Skeletal muscle tissue (tissue), 3 donors: ENCODE measurements at regions not wholly inside any gene's neighbourhood (a gene's known extent, or its start where the extent isn't known, plus 50 kb on each side); places are given as distances from the start of the nearest gene placed in this dataset.

Source experiments
- H3K27ac ChIP-seq: one replicate; pipeline ENCODE4 v1.7.0; 2013; ENCODE audit warnings: mild to moderate bottlenecking, low read depth, low read length, inconsistent platforms
- H3K27me3 ChIP-seq, 3 donors: one replicate each; pipeline ENCODE4 v1.7.0; 2013; ENCODE audit warnings: low read length in 3 of 3; ENCODE audit not compliant: control insufficient read depth in 3 of 3, insufficient read depth in 3 of 3
- H3K36me3 ChIP-seq, 3 donors: one replicate each; pipeline ENCODE4 v1.7.0; 2013; ENCODE audit warnings: low read length in 3 of 3; ENCODE audit not compliant: control insufficient read depth in 3 of 3, insufficient read depth in 3 of 3
- H3K4me1 ChIP-seq, 3 donors: one replicate each; pipeline ENCODE4 v1.7.0; 2013; ENCODE audit warnings: low read length in 3 of 3, mild to moderate bottlenecking in 3 of 3; ENCODE audit not compliant: control insufficient read depth in 3 of 3, insufficient read depth in 3 of 3
- H3K4me3 ChIP-seq, 3 donors: one replicate each; pipeline ENCODE4 v1.7.0; 2013; ENCODE audit warnings: low read length in 3 of 3
- H3K9ac ChIP-seq, 3 donors: one replicate each; pipeline ENCODE4 v1.7.0; 2013; ENCODE audit warnings: low read length in 3 of 3, mild to moderate bottlenecking in 3 of 3, moderate library complexity in 2 of 3, low read depth in 1 of 3
- H3K9me3 ChIP-seq, 3 donors: one replicate each; pipeline ENCODE4 v1.7.0; 2013; ENCODE audit warnings: low read length in 3 of 3; ENCODE audit not compliant: control insufficient read depth in 3 of 3
- donor health status: Osteomylitis.

DNA sequence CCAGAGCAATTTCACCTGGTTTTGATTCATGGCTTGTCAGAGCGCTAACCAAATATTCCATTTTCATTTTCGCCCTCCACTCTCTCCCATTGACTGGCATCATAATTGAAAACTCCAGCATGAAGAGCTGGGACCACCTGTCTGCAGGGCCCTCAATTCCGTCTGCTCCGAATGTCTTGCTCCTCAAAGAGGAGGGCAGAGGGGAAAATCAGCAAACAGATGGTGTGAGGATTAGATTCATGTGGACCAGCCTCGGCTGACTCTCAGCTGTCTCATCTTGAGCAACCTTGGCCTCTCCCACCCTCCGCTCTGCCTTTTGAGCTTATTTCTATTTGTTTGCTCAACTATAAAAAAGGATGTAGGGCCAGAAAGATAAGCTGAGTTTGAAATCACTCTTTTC lies 512.2 kb upstream of the PPP2R3A start:
- Histone ChIP-seq H3K4me1 (no peaks in the 10 kb centered on the region), H3K9ac (no peak overlapping the region), H3K27me3 (peaks cover 2 to 10% (median 5%) of the 10 kb centered on the region in 3 donors), H3K9me3 (no peaks in the 10 kb centered on the region), H3K4me3 (no peak overlapping the region), H3K27ac (no peak overlapping the region), H3K36me3 (no peaks in the 10 kb centered on the region)

DNA sequence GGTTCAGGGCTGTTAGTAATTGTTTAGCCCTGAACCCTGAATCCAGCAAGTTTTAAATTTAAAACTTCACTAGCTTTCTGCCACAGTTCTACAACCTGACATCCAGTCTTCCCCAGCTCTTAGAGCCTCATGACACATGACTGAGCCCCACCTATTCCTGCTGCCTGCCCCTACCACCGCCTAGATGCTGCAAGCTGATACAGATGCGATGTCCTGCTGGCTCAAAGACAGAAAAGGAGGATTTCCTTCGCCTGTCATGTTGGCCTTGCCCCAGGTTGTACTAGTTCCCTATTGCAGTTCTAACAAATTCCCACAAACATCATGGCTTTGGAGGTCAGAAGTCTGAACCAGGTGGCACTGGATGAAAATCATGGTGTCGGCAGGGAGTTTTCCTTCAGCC lies 510.6 kb upstream of the PPP2R3A start:
- Histone ChIP-seq H3K9ac (no peak overlapping the region), H3K36me3 (no peaks in the 10 kb centered on the region), H3K9me3 (no peaks in the 10 kb centered on the region), H3K4me3 (no peak overlapping the region), H3K27ac (no peak overlapping the region), H3K4me1 (no peaks in the 10 kb centered on the region), H3K27me3 (peaks cover 3 to 7% (median 5%) of the 10 kb centered on the region in 3 donors)

GRCh38 chr3:135456108-135456790 lies 509.3 kb upstream of the PPP2R3A start:
- no peaks in the 10 kb centered on the region for H3K36me3 ChIP-seq
- H3K9ac ChIP-seq: no peak overlapping the region
- no peaks in the 10 kb centered on the region for H3K9me3 ChIP-seq
- H3K27me3 ChIP-seq: peaks cover 3 to 7% (median 5%) of the 10 kb centered on the region in 3 donors
- H3K27ac ChIP-seq: no peak overlapping the region
- H3K4me1 ChIP-seq: no peaks in the 10 kb centered on the region
- no peak overlapping the region for H3K4me3 ChIP-seq

DNA sequence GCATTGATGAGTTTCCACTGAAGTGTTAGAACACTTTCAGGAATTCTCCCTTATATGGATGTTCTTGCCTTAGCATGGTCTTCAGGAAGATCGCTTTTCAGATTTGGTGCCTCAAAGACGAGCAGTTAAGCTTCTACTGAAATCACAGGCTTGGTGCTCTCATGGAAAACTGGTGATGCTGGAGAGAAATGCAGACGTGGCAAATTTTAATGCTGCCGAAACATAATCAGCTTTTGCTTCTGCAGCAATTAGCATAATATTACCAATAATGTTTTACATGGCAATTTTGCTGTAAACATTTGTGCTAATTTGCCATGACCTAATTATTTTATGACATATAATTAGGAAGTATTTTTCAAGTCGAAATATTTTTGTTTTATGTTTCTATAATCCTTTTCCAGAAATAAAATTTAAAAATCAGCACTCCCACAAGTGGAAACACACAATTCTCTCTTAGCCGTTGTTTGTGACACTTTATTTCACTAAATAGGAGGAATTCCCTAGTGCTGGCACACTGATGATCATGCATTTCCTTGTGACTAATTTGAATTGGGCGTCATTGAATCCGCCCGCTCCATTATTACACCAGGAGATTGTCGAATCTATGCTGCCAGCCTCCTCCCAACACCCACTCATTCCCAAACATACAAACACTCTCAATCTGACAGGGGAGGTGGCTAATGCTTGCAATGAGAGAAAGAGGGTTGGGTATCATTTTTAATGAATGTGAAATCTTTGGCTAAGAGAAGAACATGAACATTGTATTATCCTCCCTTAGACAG lies 506.8 kb upstream of the PPP2R3A start:
- no peak overlapping the region for H3K9ac ChIP-seq
- no peaks in the 10 kb centered on the region for H3K4me1 ChIP-seq
- H3K9me3 ChIP-seq: no peaks in the 10 kb centered on the region
- H3K27ac ChIP-seq: no peak overlapping the region
- no peaks in the 10 kb centered on the region for H3K36me3 ChIP-seq
- H3K27me3 ChIP-seq: peaks cover 3 to 7% (median 5%) of the 10 kb centered on the region in 3 donors
- no peak overlapping the region for H3K4me3 ChIP-seq

- Histone ChIP-seq H3K4me3 (no peak overlapping the region), H3K36me3 (no peaks in the 10 kb centered on the region), H3K27me3 (peaks cover 3 to 5% (median 4%) of the 10 kb centered on the region in 3 donors), H3K9ac (no peak overlapping the region), H3K9me3 (no peaks in the 10 kb centered on the region), H3K27ac (no peak overlapping the region), H3K4me1 (no peaks in the 10 kb centered on the region)
Observed at GRCh38 chr3:135460273-135460672, 505.3 kb upstream of the PPP2R3A start.

- Histone ChIP-seq H3K9me3 (peaks cover 0 to under 1% (median 0%) of the 10 kb centered on the region in 3 donors), H3K4me3 (no peak overlapping the region), H3K9ac (no peak overlapping the region), H3K27me3 (no peaks in the 10 kb centered on the region), H3K36me3 (no peaks in the 10 kb centered on the region), H3K4me1 (no peaks in the 10 kb centered on the region), H3K27ac (no peak overlapping the region)
Observed at GRCh38 chr3:135471911-135472310, 493.6 kb upstream of the PPP2R3A start.

GRCh38 chr3:135473449-135473848 lies 492.1 kb upstream of the PPP2R3A start:
- H3K4me1 ChIP-seq: no peaks in the 10 kb centered on the region
- H3K4me3 ChIP-seq: no peak overlapping the region
- H3K9ac ChIP-seq: no peak overlapping the region
- H3K27ac ChIP-seq: no peak overlapping the region
- no peaks in the 10 kb centered on the region for H3K36me3 ChIP-seq
- H3K27me3 ChIP-seq: no peaks in the 10 kb centered on the region
- H3K9me3 ChIP-seq: no peaks in the 10 kb centered on the region

GRCh38 chr3:135487261-135487660 lies 478.3 kb upstream of the PPP2R3A start:
- Histone ChIP-seq H3K27ac (no peak overlapping the region), H3K36me3 (no peaks in the 10 kb centered on the region), H3K4me3 (no peak overlapping the region), H3K9ac (no peak overlapping the region), H3K9me3 (no peaks in the 10 kb centered on the region), H3K4me1 (peaks cover 0 to 2% (median 0%) of the 10 kb centered on the region in 3 donors), H3K27me3 (peaks cover 0 to 3% (median 0%) of the 10 kb centered on the region in 3 donors)

DNA sequence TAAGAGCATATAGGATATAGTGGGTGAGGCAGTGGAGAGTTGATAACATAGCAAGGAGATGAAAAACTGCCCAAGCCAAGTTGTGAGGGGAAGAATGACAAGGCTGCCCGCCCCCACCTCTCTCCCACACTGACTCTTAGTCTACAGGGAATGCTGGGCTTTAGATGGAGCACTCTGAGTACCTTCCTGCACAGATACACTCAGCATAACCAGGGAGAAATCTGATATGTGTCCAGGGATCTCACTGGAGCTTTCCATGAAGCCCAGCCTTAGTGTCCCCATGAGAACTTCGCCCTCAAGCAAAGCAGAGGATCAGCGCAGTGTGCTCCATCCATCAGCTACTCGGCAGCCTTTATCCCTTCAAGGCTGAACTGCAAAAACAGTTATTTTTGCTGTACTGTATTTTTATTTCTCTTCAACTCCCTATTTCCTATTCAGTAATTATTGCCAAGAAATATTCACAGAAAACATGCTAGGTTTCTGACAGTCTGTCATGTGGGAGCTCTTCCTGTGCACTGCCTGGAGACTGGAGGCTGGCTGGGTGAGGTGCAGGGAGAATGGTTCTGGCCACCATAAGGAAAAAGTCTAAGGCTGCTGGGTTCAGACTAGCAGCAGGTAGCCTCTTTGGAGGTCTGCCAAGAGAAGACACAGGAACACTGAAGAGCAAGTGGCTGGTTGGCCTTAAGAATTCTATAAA lies 475.2 kb upstream of the PPP2R3A start:
- H3K36me3 ChIP-seq: no peaks in the 10 kb centered on the region
- no peaks in the 10 kb centered on the region for H3K9me3 ChIP-seq
- H3K27ac ChIP-seq: no peak overlapping the region
- H3K4me1 ChIP-seq: peaks cover 0 to 2% (median 0%) of the 10 kb centered on the region in 3 donors
- peaks cover 0 to 3% (median 0%) of the 10 kb centered on the region in 3 donors for H3K27me3 ChIP-seq
- H3K4me3 ChIP-seq: no peak overlapping the region
- no peak overlapping the region for H3K9ac ChIP-seq
